Lower leg skin (tissue), 4 donors: ENCODE measurements at regions not wholly inside any gene's neighbourhood (a gene's known extent, or its start where the extent isn't known, plus 50 kb on each side); places are given as distances from the start of the nearest gene placed in this dataset.
"Not testable (repeated sequence)": the region's sequence is repeated elsewhere in the genome, so short reads cannot be mapped to it uniquely, and the experiment has no call there.

Source experiments
- DNase-seq, 2 donors: peaks; one replicate each; pipeline ENCODE4 v3.0.0-alpha.2; 2019; ENCODE audit warnings: low spot score in 2 of 2
- H3K4me3 ChIP-seq: fragments of 200-600 bp; sonication (generic); 2 replicates; pipeline ENCODE4 v1.5.1; 2017; ENCODE audit warnings: mild to moderate bottlenecking, low read depth; ENCODE audit not compliant: poor library complexity, severe bottlenecking
- CTCF ChIP-seq, 3 donors: fragments of 450-650 bp; IDR thresholded peaks; one replicate each; pipeline ENCODE4 v1.5.1; 2016; ENCODE audit warnings: antibody characterized with exemption in 3 of 3, mild to moderate bottlenecking in 3 of 3, moderate library complexity in 2 of 3
- POLR2A ChIP-seq, 2 donors: fragments of 450-650 bp; IDR thresholded peaks; one replicate each; pipeline ENCODE4 v1.6.1; 2016 to 2017; ENCODE audit warnings: antibody characterized with exemption in 2 of 2, mild to moderate bottlenecking in 1 of 2, moderate library complexity in 1 of 2
- WGBS, 2 donors: methylation state at CpG; one replicate each; pipeline ENCODE4 v1.1.5; 2018; 5-methylcytosine and 5-hydroxymethylcytosine counted together
- intact Hi-C: fragments of 100-400 bp; cut with DNase I; formaldehyde crosslinking; loops from one replicate; pipeline ENCODE4 v1.15.0; 2023; ENCODE audit warnings: low total_unique reads

- intact Hi-C loops, result no loop called here
- 78 to 80% methylated on average over 6 of the region's 6 CpGs for WGBS, 2 donors
- no peak overlapping the region for H3K4me3 ChIP-seq
- DNase-seq, result no peak
- TF ChIP-seq CTCF (IDR thresholded peaks at IDR 0.05) (no peak), POLR2A (IDR thresholded peaks at IDR 0.05) (no peak)
Observed at GRCh38 chr18:4547126-4547525, 92.0 kb upstream of the DLGAP1 start.

GRCh38 chr18:4544142-4544541 is 89.0 kb upstream of the DLGAP1 start:
- intact Hi-C loops, result no loop called here
- WGBS, 2 donors, result 78 to 83% methylated on average over 6 of the region's 6 CpGs
- no peak for TF ChIP-seq CTCF (IDR thresholded peaks at IDR 0.05)
- TF ChIP-seq POLR2A (IDR thresholded peaks at IDR 0.05), result no peak
- no peak overlapping the region for H3K4me3 ChIP-seq
- DNase-seq, result no peak

- intact Hi-C loops, result no loop called here
- DNase-seq, result no peak
- TF ChIP-seq POLR2A (IDR thresholded peaks at IDR 0.05) (no peak), CTCF (IDR thresholded peaks at IDR 0.05) (no peak)
Observed at GRCh38 chr18:4543711-4544110, 88.6 kb upstream of the DLGAP1 start.

GRCh38 chr18:4541588-4541987 is 86.5 kb upstream of the DLGAP1 start:
- DNase-seq, result no peak
- WGBS, 2 donors, result 85% methylated on average over 3 of the region's 3 CpGs
- intact Hi-C loops, result no loop called here

More at GRCh38 chr18:4543711-4544110, 88.6 kb upstream of the DLGAP1 start:
- H3K4me3 ChIP-seq, result no peak overlapping the region

GRCh38 chr18:4536447-4536846 is 81.3 kb upstream of the DLGAP1 start:
- intact Hi-C loops, result no loop called here
- no peak for DNase-seq
- no peak overlapping the region for H3K4me3 ChIP-seq
- TF ChIP-seq POLR2A (IDR thresholded peaks at IDR 0.05), result no peak
- no peak for TF ChIP-seq CTCF (IDR thresholded peaks at IDR 0.05)

More at GRCh38 chr18:4541588-4541987, 86.5 kb upstream of the DLGAP1 start:
- no peak overlapping the region for H3K4me3 ChIP-seq
- TF ChIP-seq POLR2A (IDR thresholded peaks at IDR 0.05) (no peak), CTCF (IDR thresholded peaks at IDR 0.05) (no peak)

GRCh38 chr18:4528405-4528804 is 73.3 kb upstream of the DLGAP1 start:
- TF ChIP-seq CTCF (IDR thresholded peaks at IDR 0.05) (no peak), POLR2A (IDR thresholded peaks at IDR 0.05) (no peak)
- intact Hi-C loops, result no loop called here
- H3K4me3 ChIP-seq, result no peak overlapping the region
- no peak for DNase-seq

- DNase-seq, H3K4me3 ChIP-seq, intact Hi-C loops: not testable (repeated sequence)
- 42 to 48% methylated on average over 10 of the region's 10 CpGs for WGBS, 2 donors
Observed at GRCh38 chr18:4527826-4528225, 72.7 kb upstream of the DLGAP1 start.
